ENCODE measurements at regions not wholly inside any gene's neighbourhood (a gene's known extent, or its start where the extent isn't known, plus 50 kb on each side); places are given as distances from the start of the nearest gene placed in this dataset.
A peak's percentile ranks its signal among the peaks of the same experiment; 100 is the strongest.

GRCh38 chr10:94085288-94085687 is 91.6 kb downstream of the PLCE1 start:
- Mint-ChIP-seq H3K4me1 (ENCODE audit: low read depth) (peaks cover 36% of the 10 kb centered on the region), H3K4me3 (ENCODE audit: unreplicated experiment) (no peak overlapping the region), H3K27me3 (ENCODE audit: low read depth) (no peaks in the 10 kb centered on the region), H3K9me3 (ENCODE audit: low read depth) (peaks cover 11% of the 10 kb centered on the region), H3K27ac (ENCODE audit: unreplicated experiment) (no peak overlapping the region), H3K36me3 (ENCODE audit: low read depth) (peaks cover 2% of the 10 kb centered on the region)
- no peak for DNase-seq (ENCODE audit: low spot score)
- no peak for TF ChIP-seq CTCF (IDR thresholded peaks at IDR 0.05)

- Mint-ChIP-seq H3K4me1 (ENCODE audit: low read depth) (peaks cover 41% of the 10 kb centered on the region), H3K36me3 (ENCODE audit: low read depth) (peaks cover 2% of the 10 kb centered on the region), H3K27ac (ENCODE audit: unreplicated experiment) (no peak overlapping the region), H3K9me3 (ENCODE audit: low read depth) (peaks cover 9% of the 10 kb centered on the region), H3K4me3 (ENCODE audit: unreplicated experiment) (no peak overlapping the region), H3K27me3 (ENCODE audit: low read depth) (no peaks in the 10 kb centered on the region)
- no peak for DNase-seq (ENCODE audit: low spot score)
- TF ChIP-seq CTCF (IDR thresholded peaks at IDR 0.05), result no peak
Measured at GRCh38 chr10:94085766-94086437, 92.2 kb downstream of the PLCE1 start.

- Mint-ChIP-seq H3K9me3 (ENCODE audit: low read depth) (no peaks in the 10 kb centered on the region), H3K4me1 (ENCODE audit: low read depth) (peaks cover 68% of the 10 kb centered on the region), H3K27me3 (ENCODE audit: low read depth) (no peaks in the 10 kb centered on the region), H3K4me3 (ENCODE audit: unreplicated experiment) (peak overlapping the region; percentile 59), H3K36me3 (ENCODE audit: low read depth) (no peaks in the 10 kb centered on the region), H3K27ac (ENCODE audit: unreplicated experiment) (peak overlapping the region; percentile 83)
- no peak for DNase-seq (ENCODE audit: low spot score)
- no peak for TF ChIP-seq CTCF (IDR thresholded peaks at IDR 0.05)
Measured at GRCh38 chr10:94088926-94089381, 95.2 kb downstream of the PLCE1 start.

DNA sequence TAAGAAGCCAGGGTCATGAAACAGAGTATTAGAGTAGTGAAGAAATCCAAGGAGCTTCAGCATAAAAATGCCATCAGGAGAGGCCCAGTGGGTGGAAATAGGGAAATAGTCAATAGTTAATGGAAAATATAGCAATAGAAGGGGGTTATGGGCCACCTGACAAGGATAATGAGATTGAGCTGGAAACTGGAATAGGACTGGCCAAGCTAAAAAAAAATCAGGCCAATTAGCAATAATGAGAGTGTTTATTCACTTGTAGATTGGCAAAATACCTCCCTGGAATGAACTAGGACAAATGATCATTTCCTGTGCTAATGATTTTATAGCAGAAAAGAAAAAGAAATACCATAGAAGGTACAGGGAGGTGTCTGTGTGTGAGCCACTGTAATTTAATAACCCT is 97.9 kb downstream of the PLCE1 start:
- Mint-ChIP-seq H3K27ac (ENCODE audit: unreplicated experiment) (no peak overlapping the region), H3K4me3 (ENCODE audit: unreplicated experiment) (no peak overlapping the region), H3K9me3 (ENCODE audit: low read depth) (no peaks in the 10 kb centered on the region), H3K27me3 (ENCODE audit: low read depth) (no peaks in the 10 kb centered on the region), H3K4me1 (ENCODE audit: low read depth) (peaks cover 69% of the 10 kb centered on the region), H3K36me3 (ENCODE audit: low read depth) (no peaks in the 10 kb centered on the region)
- no peak for TF ChIP-seq CTCF (IDR thresholded peaks at IDR 0.05)
- no peak for DNase-seq (ENCODE audit: low spot score)

DNA sequence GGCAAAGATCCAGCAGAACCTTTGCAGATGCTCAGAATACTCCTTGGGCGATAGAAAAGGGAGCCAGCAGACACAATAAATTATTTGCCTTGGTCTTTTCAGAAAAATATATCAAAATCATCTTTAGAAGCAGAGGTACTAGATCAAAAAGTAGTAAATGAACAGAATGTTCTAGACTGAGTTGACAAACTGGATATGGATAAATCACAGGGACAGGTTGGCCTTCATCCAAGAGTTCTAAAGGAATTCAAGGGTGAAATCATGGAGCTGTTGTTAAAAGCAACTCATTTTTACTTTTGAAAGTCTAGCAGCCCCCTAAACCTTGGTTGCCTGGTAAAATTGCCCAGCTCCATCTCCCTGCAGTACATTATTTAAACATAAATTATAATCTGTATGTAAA is 99.1 kb downstream of the PLCE1 start:
- no peak overlapping the region for H3K4me3 Mint-ChIP-seq (ENCODE audit: unreplicated experiment)
- no peak for TF ChIP-seq CTCF (IDR thresholded peaks at IDR 0.05)
- no peaks in the 10 kb centered on the region for H3K27me3 Mint-ChIP-seq (ENCODE audit: low read depth)
- no peaks in the 10 kb centered on the region for H3K9me3 Mint-ChIP-seq (ENCODE audit: low read depth)
- H3K4me1 Mint-ChIP-seq (ENCODE audit: low read depth), result peaks cover 74% of the 10 kb centered on the region
- H3K36me3 Mint-ChIP-seq (ENCODE audit: low read depth), result peaks cover 2% of the 10 kb centered on the region
- DNase-seq (ENCODE audit: low spot score), result no peak
- peak overlapping the region; percentile 62 for H3K27ac Mint-ChIP-seq (ENCODE audit: unreplicated experiment)
